H1 (cell line): ENCODE measurements at regions not wholly inside any gene's neighbourhood (a gene's known extent, or its start where the extent isn't known, plus 50 kb on each side); places are given as distances from the start of the nearest gene placed in this dataset.

Experiments used
- GTF2F1 ChIP-seq: IDR thresholded peaks from 2 replicates; pipeline ENCODE4 v1.6.1; 2012; ENCODE audit warnings: low read depth, low read length, improper control_type of control experiment, borderline replicate concordance
- SP2 ChIP-seq: IDR thresholded peaks from 2 replicates; pipeline ENCODE4 v1.6.1; 2012; ENCODE audit warnings: mild to moderate bottlenecking, low read length, inconsistent platforms
- TF ChIP-seq, protein P1 (sequence below): IDR thresholded peaks from 2 replicates; pipeline ENCODE4 v1.6.1; 2011; ENCODE audit warnings: low read length, improper control_type of control experiment
- TF ChIP-seq, protein P2 (sequence below): IDR thresholded peaks from 2 replicates; pipeline ENCODE4 v1.6.1; 2012; ENCODE audit warnings: inconsistent platforms
- TF ChIP-seq, protein P3 (sequence below): fragments of 300-600 bp; sonication (generic); IDR thresholded peaks from 2 replicates; pipeline ENCODE4 v1.7.1; 2012; ENCODE audit warnings: low read length, moderate library complexity, mild to moderate bottlenecking, inconsistent platforms; ENCODE audit not compliant: insufficient replicate concordance

- TF ChIP-seq, protein P1, sequence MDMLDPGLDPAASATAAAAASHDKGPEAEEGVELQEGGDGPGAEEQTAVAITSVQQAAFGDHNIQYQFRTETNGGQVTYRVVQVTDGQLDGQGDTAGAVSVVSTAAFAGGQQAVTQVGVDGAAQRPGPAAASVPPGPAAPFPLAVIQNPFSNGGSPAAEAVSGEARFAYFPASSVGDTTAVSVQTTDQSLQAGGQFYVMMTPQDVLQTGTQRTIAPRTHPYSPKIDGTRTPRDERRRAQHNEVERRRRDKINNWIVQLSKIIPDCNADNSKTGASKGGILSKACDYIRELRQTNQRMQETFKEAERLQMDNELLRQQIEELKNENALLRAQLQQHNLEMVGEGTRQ: no peak
- TF ChIP-seq GTF2F1 (no peak), SP2 (no peak)
- TF ChIP-seq, protein P2, sequence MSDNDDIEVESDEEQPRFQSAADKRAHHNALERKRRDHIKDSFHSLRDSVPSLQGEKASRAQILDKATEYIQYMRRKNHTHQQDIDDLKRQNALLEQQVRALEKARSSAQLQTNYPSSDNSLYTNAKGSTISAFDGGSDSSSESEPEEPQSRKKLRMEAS: no peak
- TF ChIP-seq, protein P3, sequence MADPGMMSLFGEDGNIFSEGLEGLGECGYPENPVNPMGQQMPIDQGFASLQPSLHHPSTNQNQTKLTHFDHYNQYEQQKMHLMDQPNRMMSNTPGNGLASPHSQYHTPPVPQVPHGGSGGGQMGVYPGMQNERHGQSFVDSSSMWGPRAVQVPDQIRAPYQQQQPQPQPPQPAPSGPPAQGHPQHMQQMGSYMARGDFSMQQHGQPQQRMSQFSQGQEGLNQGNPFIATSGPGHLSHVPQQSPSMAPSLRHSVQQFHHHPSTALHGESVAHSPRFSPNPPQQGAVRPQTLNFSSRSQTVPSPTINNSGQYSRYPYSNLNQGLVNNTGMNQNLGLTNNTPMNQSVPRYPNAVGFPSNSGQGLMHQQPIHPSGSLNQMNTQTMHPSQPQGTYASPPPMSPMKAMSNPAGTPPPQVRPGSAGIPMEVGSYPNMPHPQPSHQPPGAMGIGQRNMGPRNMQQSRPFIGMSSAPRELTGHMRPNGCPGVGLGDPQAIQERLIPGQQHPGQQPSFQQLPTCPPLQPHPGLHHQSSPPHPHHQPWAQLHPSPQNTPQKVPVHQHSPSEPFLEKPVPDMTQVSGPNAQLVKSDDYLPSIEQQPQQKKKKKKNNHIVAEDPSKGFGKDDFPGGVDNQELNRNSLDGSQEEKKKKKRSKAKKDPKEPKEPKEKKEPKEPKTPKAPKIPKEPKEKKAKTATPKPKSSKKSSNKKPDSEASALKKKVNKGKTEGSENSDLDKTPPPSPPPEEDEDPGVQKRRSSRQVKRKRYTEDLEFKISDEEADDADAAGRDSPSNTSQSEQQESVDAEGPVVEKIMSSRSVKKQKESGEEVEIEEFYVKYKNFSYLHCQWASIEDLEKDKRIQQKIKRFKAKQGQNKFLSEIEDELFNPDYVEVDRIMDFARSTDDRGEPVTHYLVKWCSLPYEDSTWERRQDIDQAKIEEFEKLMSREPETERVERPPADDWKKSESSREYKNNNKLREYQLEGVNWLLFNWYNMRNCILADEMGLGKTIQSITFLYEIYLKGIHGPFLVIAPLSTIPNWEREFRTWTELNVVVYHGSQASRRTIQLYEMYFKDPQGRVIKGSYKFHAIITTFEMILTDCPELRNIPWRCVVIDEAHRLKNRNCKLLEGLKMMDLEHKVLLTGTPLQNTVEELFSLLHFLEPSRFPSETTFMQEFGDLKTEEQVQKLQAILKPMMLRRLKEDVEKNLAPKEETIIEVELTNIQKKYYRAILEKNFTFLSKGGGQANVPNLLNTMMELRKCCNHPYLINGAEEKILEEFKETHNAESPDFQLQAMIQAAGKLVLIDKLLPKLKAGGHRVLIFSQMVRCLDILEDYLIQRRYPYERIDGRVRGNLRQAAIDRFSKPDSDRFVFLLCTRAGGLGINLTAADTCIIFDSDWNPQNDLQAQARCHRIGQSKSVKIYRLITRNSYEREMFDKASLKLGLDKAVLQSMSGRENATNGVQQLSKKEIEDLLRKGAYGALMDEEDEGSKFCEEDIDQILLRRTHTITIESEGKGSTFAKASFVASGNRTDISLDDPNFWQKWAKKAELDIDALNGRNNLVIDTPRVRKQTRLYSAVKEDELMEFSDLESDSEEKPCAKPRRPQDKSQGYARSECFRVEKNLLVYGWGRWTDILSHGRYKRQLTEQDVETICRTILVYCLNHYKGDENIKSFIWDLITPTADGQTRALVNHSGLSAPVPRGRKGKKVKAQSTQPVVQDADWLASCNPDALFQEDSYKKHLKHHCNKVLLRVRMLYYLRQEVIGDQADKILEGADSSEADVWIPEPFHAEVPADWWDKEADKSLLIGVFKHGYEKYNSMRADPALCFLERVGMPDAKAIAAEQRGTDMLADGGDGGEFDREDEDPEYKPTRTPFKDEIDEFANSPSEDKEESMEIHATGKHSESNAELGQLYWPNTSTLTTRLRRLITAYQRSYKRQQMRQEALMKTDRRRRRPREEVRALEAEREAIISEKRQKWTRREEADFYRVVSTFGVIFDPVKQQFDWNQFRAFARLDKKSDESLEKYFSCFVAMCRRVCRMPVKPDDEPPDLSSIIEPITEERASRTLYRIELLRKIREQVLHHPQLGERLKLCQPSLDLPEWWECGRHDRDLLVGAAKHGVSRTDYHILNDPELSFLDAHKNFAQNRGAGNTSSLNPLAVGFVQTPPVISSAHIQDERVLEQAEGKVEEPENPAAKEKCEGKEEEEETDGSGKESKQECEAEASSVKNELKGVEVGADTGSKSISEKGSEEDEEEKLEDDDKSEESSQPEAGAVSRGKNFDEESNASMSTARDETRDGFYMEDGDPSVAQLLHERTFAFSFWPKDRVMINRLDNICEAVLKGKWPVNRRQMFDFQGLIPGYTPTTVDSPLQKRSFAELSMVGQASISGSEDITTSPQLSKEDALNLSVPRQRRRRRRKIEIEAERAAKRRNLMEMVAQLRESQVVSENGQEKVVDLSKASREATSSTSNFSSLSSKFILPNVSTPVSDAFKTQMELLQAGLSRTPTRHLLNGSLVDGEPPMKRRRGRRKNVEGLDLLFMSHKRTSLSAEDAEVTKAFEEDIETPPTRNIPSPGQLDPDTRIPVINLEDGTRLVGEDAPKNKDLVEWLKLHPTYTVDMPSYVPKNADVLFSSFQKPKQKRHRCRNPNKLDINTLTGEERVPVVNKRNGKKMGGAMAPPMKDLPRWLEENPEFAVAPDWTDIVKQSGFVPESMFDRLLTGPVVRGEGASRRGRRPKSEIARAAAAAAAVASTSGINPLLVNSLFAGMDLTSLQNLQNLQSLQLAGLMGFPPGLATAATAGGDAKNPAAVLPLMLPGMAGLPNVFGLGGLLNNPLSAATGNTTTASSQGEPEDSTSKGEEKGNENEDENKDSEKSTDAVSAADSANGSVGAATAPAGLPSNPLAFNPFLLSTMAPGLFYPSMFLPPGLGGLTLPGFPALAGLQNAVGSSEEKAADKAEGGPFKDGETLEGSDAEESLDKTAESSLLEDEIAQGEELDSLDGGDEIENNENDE: no peak
Observed at GRCh38 chr4:96742332-96743014, 902.6 kb downstream of the PDHA2 start (continued).
